Upper lobe of left lung (tissue), 4 donors: ENCODE measurements at regions not wholly inside any gene's neighbourhood (a gene's known extent, or its start where the extent isn't known, plus 50 kb on each side); places are given as distances from the start of the nearest gene placed in this dataset.

ENCODE experiments used
- POLR2AphosphoS5 ChIP-seq, 2 donors: sonication (generic); formaldehyde crosslinking; IDR thresholded peaks; one replicate each; pipeline ENCODE4 v1.5.1; 2017; ENCODE audit warnings: antibody characterized with exemption in 2 of 2
- TF ChIP-seq, protein P1 (sequence below), 6 experiments: fragments of 450-650 bp in 4 of 6; fragments of 200-600 bp in 2 of 6; sonication (generic) in 2 of 6; IDR thresholded peaks; one replicate each; pipeline ENCODE4 v1.5.1; 2016 to 2019; ENCODE audit warnings: antibody characterized with exemption in 6 of 6

DNA sequence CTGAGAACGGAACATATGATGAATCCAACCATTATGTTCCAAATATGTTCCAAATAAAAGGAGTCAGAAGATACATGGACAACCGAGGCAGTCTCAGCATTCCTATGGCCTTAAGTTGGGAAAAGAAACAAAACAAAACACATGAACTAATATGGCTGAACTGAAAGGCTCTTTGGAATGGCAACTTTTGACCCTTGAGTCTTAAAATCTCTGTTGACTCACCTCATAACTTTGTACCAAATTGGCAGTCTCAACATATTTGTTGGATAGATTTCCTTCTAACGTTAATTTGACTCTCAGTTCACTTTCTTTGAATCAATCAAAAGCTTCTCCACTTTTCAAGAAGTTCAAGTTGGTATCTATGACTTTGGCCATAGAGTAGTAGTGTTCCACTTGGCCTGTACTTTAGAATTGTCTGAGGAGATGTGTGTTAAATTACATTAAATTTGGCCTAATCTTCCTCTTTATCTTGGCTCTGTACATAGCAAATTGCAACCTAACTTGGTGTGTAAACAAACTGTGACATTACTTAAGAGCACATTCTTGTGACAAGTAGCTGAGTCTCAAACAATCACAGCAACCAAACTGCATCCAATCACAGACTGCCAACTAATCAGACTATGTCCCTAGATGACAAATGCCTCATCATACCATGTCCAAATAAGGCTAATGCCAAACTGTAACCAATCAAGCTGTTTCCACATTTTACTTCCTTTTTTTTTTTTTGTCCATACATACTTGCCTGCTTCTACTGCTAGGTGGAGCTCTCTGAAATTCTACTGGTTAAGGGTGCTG lies 208.8 kb downstream of the BMP2 start:
- TF ChIP-seq, protein P1, sequence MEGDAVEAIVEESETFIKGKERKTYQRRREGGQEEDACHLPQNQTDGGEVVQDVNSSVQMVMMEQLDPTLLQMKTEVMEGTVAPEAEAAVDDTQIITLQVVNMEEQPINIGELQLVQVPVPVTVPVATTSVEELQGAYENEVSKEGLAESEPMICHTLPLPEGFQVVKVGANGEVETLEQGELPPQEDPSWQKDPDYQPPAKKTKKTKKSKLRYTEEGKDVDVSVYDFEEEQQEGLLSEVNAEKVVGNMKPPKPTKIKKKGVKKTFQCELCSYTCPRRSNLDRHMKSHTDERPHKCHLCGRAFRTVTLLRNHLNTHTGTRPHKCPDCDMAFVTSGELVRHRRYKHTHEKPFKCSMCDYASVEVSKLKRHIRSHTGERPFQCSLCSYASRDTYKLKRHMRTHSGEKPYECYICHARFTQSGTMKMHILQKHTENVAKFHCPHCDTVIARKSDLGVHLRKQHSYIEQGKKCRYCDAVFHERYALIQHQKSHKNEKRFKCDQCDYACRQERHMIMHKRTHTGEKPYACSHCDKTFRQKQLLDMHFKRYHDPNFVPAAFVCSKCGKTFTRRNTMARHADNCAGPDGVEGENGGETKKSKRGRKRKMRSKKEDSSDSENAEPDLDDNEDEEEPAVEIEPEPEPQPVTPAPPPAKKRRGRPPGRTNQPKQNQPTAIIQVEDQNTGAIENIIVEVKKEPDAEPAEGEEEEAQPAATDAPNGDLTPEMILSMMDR (IDR thresholded peaks at IDR 0.05): no peak
- no peak for TF ChIP-seq POLR2AphosphoS5 (IDR thresholded peaks at IDR 0.05)
